ENCODE measurements at regions not wholly inside any gene's neighbourhood (a gene's known extent, or its start where the extent isn't known, plus 50 kb on each side); places are given as distances from the start of the nearest gene placed in this dataset.

DNA sequence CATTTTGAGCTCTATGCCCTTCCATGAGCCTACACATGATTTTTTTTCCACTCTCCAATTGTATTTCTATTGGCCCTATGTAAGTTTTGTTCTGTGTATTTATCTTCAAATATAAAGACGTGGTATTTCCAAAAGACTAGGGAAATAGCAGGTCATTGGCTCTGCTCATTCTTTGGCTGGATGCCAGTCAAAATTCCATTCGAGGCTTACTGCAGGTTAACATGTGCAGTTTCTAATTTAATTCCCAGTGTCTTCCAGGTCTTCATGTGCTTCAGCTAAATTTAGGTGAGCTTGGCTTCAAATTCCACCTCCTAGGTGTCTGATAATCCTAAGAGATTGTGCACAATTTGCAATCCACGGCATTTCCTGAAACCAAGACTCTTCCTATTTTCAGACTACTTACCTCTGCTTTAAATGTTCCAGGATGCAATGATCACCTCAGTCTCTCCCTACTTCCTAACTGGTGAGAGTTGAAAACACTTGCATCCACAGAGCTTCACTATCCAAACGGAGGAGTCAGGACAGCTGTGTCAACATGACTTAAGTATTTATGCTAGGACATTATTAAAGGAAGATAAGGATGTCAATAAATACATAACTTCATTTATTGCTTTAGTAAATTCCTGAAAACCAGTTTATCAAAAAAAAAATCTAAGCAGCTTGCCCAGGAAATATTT, 236.1 kb downstream of the COL12A1 start:
- TF ChIP-seq CTCF (IDR thresholded peaks at IDR 0.05) = no peak
- DNase-seq (no peak), ATAC-seq (no peak)
- H3K9me3 ChIP-seq = peaks cover 9% of the 10 kb centered on the region
- H3K36me3 ChIP-seq = no peaks in the 10 kb centered on the region
- H3K27me3 ChIP-seq (ENCODE audit: low read depth) = no peaks in the 10 kb centered on the region
- H3K27ac ChIP-seq = no peak overlapping the region
- no peaks in the 10 kb centered on the region for H3K4me1 ChIP-seq
- H3K4me3 ChIP-seq = no peak overlapping the region
- intact Hi-C loops (cut with DNase I) = no loop called here

DNA sequence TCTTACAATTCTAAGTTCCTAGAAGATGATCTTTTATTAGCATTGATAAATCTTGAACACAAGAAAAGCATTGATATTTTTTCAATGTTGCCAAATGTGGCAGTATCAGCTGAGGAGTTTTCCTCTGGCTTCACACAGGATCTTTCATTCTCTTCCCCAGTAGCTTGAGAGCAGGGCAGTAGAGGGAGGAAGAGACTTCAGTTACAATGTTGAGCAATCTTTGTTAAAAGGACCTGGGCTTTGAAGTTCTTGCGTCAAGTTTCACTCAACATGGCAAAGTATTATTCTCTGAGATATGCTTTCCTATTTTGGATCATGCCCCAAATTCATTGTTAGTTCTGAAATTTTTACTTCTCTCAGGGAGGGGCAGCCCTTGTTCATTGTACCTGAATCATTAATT, 238.0 kb downstream of the COL12A1 start:
- no peak overlapping the region for H3K27ac ChIP-seq
- TF ChIP-seq CTCF (IDR thresholded peaks at IDR 0.05) = no peak
- peaks cover 20% of the 10 kb centered on the region for H3K9me3 ChIP-seq
- intact Hi-C loops (cut with DNase I) = no loop called here
- ATAC-seq = no peak
- no peak overlapping the region for H3K4me3 ChIP-seq
- H3K4me1 ChIP-seq = no peaks in the 10 kb centered on the region
- no peak for DNase-seq
- H3K27me3 ChIP-seq (ENCODE audit: low read depth) = no peaks in the 10 kb centered on the region
- no peaks in the 10 kb centered on the region for H3K36me3 ChIP-seq

- intact Hi-C loops (cut with DNase I) = no loop called here
- no peak for ATAC-seq
These were observed 239.1 kb downstream of the COL12A1 start for GRCh38 chr6:74966712-74967111.

DNA sequence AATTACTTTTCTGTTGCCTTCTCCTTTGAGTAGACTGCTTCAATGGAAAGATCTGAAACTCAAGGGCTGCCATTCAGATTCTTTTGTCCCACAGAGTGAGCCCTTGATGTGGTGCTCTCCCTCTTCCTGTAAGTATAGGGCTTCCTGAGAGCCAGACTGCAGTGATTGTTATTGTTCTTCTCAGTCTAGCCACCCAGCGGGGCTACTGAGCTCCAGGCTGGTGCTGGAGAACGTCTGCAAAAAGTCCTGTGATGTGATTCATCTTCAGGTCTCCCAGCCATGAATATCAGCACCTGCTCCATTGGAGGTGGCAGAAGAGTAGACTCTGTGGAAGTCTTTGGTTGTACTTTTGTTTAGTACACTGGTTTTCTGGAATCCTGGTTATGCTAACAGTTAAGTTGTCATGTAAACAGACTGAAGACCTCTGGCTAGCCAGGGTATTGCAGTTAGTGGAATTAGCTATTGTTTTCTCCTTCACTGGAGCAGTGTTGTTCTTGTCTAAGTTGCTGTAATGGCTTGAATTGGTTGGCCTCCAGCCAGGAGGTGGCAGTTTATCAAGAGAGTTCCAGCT, 240.9 kb downstream of the COL12A1 start:
- no peak for TF ChIP-seq CTCF (IDR thresholded peaks at IDR 0.05)

More at GRCh38 chr6:74966712-74967111, 239.1 kb downstream of the COL12A1 start:
- Histone ChIP-seq H3K9me3 (peaks cover 20% of the 10 kb centered on the region), H3K4me3 (no peak overlapping the region), H3K27ac (no peak overlapping the region), H3K27me3 (ENCODE audit: low read depth) (no peaks in the 10 kb centered on the region), H3K36me3 (no peaks in the 10 kb centered on the region), H3K4me1 (no peaks in the 10 kb centered on the region)
- no peak for TF ChIP-seq CTCF (IDR thresholded peaks at IDR 0.05)
- DNase-seq = no peak

GRCh38 chr6:74956559-74957428, 249.1 kb downstream of the COL12A1 start:
- ATAC-seq (no peak), DNase-seq (no peak)
- Histone ChIP-seq H3K4me3 (no peak overlapping the region), H3K36me3 (no peaks in the 10 kb centered on the region), H3K4me1 (no peaks in the 10 kb centered on the region), H3K27me3 (ENCODE audit: low read depth) (no peaks in the 10 kb centered on the region), H3K9me3 (peaks cover 3% of the 10 kb centered on the region), H3K27ac (no peak overlapping the region)
- intact Hi-C loops (cut with DNase I) = no loop called here
- no peak for TF ChIP-seq CTCF (IDR thresholded peaks at IDR 0.05)

More for the DNA sequence above, 240.9 kb downstream of the COL12A1 start:
- Histone ChIP-seq H3K4me3 (no peak overlapping the region), H3K4me1 (no peaks in the 10 kb centered on the region), H3K27me3 (ENCODE audit: low read depth) (no peaks in the 10 kb centered on the region), H3K36me3 (no peaks in the 10 kb centered on the region), H3K9me3 (peaks cover 20% of the 10 kb centered on the region), H3K27ac (no peak overlapping the region)
- intact Hi-C loops (cut with DNase I) = no loop called here
- DNase-seq (no peak), ATAC-seq (no peak)
